ENCODE measurements at regions not wholly inside any gene's neighbourhood (a gene's known extent, or its start where the extent isn't known, plus 50 kb on each side); places are given as distances from the start of the nearest gene placed in this dataset.
"Not testable (repeated sequence)": the region's sequence is repeated elsewhere in the genome, so short reads cannot be mapped to it uniquely, and the experiment has no call there.

DNA sequence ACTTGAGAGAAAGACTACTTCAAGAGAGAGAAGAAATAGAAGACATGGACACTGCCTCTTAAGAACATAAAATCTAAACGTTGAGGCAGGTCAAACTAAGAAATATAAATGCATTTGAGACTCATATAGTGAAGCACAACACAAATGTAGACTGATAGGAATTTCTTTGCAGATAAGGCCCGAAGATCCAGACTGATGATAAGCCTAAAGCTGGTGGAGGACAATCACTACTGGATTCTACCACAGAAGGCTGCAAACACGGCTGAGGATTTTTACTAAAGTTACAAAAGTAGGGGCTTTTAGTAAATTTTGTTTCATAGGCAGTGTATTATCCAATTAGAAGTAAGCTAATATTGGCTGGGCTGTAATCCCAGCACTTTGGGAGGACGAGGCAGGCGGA, 278.3 kb downstream of the RAP2B start:
- no peak for DNase-seq (ENCODE audit: low read depth in 2 of 2)

GRCh38 chr3:153442386-153442785, 280.4 kb downstream of the RAP2B start:
- DNase-seq (ENCODE audit: low read depth in 2 of 2): no peak

DNA sequence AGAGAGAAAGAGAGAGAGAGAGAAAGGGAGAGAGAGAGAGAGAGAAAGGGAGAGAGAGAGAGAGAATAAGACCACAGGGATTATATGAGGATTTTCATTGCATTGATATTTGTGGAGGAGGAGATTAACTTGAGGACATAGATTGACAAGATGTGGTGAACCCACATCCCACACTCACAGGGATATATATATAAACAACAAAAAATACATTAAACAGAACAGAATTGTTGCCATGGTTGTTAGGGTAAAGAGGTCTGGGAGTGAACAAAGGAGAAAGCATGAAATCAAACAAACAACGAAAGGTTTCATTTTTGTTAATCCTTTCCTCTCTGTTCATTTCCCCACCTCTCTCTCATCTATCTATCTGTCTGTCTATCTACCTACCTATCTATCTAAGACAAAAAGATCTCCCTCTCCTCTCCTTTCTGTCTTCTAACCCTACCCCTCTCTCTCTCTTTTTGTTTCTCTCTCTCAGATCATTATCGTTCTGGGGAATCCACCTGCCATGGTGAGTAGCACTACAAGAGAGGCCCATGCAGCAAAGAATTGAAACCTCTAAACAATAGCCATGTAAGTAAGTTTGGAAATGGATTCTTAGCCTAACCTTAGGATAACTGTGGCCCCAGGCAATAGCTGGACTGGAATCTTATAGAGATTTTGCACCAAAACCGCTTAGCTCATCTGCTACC, 280.9 kb downstream of the RAP2B start:
- DNase-seq (ENCODE audit: low read depth in 2 of 2): no peak

- no peak for DNase-seq (ENCODE audit: low read depth in 2 of 2)
Observed at GRCh38 chr3:153443961-153444360, 281.9 kb downstream of the RAP2B start.

DNA sequence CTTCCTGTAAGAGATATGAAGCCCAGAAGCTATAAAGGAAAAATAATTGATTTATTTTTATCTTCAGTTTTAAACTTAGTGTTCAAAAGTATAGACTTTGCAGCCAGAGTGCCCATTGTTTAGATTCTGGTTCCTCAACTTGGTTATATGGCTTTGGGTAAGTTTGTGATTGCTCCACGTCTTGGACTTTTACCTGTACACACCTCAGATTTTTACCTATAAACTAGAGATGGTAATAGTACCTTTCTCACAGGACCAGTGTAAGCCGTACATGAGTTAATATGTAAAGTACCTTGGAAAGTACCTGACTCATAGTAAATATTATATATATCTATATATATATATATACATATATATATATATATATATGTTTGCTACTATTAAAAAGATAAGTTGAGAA, 283.8 kb downstream of the RAP2B start:
- DNase-seq (ENCODE audit: low read depth in 2 of 2): no peak

DNA sequence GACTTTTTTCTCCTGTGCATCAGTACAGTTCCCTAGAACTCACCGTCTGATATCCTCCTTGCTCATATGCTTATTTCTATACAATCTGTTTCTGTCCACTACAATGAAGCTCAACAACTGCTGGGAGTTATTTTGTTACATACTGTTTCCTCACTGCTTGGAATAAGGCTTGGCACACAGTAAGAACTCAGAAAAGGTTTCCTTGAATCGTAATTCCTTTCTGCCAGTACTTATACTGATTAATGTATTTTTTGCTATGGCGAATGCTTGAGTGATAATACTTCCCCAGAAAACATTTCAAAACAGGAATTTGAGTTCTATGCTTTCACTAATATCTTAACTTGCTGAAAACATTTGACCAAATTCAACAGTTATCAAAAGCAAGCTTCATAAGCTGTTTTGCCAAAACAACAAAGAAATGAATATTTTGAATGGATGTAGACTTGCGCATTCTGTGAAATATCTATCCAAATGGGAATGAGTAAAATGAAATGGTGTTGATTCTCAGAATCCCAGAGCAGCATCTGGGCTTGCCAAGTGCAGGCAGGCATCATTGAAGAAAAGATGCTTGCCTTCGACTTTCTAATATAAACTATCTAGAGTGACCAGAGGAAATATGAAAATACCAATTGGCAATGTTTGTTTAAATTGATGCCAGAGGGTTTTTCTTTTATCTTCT, 286.3 kb downstream of the RAP2B start:
- no peak for DNase-seq (ENCODE audit: low read depth in 2 of 2)

DNA sequence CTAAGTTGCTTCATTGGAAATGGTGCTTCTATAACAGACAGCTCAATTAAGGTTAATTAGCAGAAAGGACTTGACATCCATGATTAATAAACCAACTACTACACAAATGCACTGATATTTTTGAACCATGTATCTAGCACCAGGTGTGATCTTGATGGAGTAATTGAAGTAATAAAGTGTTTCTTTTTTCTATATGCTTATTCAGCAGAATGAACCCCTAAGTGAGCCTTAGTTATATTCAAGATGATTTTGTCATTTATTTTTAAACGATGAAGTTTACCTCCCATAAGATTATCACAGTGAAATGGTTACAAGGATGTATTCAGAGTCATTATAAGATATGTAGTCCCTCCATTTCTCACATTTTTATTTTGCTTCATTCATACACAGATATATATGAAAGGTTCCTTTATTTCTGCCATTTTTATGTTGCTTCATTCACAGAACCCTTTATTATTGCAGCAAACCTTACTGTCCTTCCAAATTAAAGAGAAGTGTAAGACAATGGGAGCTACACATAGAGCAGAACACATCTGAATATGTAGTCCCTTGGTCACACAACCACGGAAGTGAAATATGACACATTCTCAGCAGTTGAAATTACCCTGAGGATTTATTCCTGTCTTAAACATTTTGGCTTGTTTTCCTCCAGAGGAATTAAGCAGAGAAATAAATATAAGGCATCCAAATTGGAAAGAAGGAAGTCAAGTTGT, 295.0 kb downstream of the RAP2B start:
- no peak for DNase-seq (ENCODE audit: low read depth in 2 of 2)

- DNase-seq (ENCODE audit: low read depth in 2 of 2): no peak
Observed at GRCh38 chr3:153458881-153459280, 296.9 kb downstream of the RAP2B start.

- DNase-seq (ENCODE audit: low read depth in 2 of 2): no peak
Observed at GRCh38 chr3:153462545-153462944, 300.5 kb downstream of the RAP2B start.

GRCh38 chr3:153463895-153464294, 301.9 kb downstream of the RAP2B start:
- DNase-seq (ENCODE audit: low read depth in 2 of 2): no peak

DNA sequence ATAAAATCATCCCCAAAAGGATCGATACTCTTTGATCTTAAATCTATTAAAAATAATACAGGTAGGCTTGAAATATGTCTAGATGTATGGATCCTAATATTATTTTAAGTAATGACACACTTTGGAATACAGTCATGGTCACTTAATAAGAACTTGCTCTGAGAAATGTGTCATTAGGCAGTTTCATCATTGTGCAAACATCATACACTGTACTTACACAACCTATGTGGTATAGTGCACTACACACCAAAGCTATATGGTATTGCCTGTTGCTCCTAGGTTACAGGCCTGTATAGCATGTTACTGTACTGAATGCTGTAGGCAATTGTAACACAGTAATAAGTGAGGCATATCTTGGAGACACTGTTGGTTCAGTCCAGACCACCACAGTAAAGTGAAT, 307.1 kb downstream of the RAP2B start:
- no peak for DNase-seq (ENCODE audit: low read depth in 2 of 2)

DNA sequence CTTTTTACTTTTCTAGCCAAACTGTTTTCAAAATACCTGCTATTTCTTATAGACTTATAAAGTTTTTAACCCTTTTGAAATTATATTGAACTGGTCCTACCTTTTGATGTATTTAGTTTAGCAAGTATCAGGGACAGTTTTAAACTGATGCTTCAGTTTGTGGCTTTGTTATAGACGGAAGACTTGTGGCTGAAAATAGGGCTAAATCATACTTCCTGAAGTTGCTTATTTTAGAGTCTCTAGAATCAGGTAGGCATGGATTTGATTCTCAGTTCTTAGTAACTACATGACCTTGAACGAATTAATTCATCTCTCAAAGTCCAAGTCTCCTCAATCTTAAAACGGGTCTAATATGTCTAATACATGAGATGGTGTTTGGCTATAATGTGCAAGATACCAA, 322.8 kb downstream of the RAP2B start:
- DNase-seq (ENCODE audit: low read depth in 2 of 2): no peak

DNA sequence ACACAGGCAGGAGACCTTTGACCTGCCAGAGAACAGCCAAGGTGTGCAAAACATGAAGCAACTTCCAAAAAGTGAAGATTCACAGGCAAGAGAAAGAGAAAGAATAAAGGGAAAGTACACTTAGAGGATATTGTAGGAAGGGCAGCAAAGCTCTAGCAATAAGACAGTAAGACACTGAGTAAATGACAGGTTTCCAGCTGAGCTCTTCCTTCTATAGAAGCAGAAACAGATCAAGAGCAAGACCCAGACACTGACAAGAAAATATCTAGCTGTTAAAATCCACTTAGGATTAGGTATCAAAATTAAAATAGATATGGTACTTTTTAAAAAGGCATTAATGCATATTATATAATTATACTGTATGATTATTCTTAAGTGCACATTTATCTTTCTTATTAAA, 333.4 kb downstream of the RAP2B start:
- DNase-seq (ENCODE audit: low read depth in 2 of 2): no peak

GRCh38 chr3:153502682-153503081, 340.7 kb downstream of the RAP2B start:
- DNase-seq (ENCODE audit: low read depth in 2 of 2): no peak

DNA sequence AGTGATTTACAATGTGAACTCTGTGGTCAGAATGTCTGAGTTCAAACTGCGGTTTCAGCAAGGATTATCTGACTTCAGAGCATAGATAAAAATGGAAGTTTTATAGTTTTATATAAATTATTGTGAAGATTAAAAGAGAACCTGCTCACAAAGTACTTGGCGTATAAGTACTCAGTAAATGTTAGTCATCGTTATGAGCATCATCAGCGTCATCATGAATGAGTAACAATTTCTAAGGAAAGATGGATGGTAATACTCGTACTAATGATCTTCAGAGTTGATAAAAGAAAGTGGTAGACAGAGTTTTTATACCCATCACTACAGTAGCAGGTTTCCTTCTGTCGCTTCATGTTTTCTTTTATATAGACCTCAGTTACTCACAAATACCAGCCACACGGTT, 341.8 kb downstream of the RAP2B start:
- no peak for DNase-seq (ENCODE audit: low read depth in 2 of 2)

- DNase-seq (ENCODE audit: low read depth in 2 of 2): not testable (repeated sequence)
Observed at GRCh38 chr3:153506205-153506604, 344.2 kb downstream of the RAP2B start.

DNA sequence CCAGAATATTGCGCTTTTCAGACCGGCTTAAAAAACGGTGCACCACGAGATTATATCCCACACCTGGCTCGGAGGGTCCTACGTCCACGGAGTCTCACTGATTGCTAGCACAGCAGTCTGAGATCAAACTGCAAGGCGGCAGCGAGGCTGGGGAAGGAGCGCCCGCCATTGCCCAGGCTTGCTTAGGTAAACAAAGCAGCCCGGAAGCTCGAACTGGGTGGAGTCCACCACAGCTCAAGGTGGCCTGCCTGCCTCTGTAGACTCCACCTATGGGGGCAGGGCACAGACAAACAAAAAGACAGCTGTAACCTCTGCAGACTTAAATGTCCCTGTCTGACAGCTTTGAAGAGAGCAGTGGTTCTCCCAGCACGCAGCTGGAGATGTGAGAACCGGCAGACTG, 344.7 kb downstream of the RAP2B start:
- not testable (repeated sequence) for DNase-seq (ENCODE audit: low read depth in 2 of 2)

DNA sequence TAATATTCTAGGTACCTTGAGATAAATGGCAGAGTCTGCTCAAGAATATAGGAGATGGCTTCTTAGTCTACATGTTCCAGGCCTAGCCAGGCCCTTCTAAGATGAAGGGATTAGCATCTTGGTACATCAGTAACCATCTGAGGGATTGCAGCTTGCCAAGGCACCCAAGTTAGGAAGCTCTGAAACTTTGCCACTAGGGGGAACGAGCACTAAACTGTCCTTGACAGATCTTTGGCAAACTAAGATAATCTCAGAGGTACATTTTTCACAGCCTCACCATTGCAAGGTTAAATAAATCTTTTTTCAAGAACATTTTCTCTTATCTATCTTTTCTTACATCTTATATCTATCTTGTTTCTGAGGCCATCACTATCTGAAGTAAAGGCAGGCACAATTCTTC, 351.2 kb downstream of the RAP2B start:
- DNase-seq (ENCODE audit: low read depth in 2 of 2): no peak

DNA sequence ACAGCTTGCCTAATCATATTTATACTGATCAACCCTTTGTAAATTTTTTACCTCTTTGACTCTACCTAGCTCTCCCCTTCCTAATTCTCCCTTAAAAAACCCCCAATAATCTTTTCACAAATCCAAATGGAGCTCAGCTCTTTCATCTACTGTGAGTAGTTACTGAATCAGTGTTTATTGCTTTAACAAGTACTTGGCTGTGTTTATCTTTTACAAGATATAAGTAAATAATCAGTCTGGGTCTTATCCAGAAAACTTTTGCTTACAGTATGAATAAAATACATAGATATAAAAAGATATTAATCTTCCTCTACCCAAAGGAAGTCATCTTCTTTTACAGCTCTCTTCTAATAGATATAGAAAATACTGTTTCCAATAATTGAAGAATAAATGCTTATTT, 366.4 kb downstream of the RAP2B start:
- no peak for DNase-seq (ENCODE audit: low read depth in 2 of 2)

- no peak for DNase-seq (ENCODE audit: low read depth in 2 of 2)
Observed at GRCh38 chr3:153539263-153539662, 377.2 kb downstream of the RAP2B start.

GRCh38 chr3:153545471-153545870, 383.4 kb downstream of the RAP2B start:
- DNase-seq (ENCODE audit: low read depth in 2 of 2): no peak

GRCh38 chr3:153547970-153548369, 385.9 kb downstream of the RAP2B start:
- DNase-seq (ENCODE audit: low read depth in 2 of 2): no peak

DNA sequence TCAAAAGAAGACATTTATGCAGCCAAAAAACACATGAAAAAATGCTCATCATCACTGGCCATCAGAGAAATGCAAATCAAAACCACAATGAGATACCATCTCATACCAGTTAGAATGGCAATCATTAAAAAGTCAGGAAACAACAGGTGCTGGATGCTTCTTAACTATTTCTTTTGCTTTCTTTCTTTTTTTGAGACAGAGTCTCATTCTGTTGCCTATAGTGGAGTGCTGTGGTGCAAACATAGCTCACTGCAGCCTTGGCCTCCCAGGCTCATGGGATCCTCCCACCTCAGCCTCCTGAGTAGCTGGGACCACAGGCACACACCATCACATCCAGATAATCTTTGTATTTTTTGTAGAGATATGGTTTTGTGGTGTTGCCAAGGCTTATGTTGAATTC, 387.7 kb downstream of the RAP2B start:
- not testable (repeated sequence) for DNase-seq (ENCODE audit: low read depth in 2 of 2)
